ENCODE measurements at regions not wholly inside any gene's neighbourhood (a gene's known extent, or its start where the extent isn't known, plus 50 kb on each side); places are given as distances from the start of the nearest gene placed in this dataset.
A peak's percentile ranks its signal among the peaks of the same experiment; 100 is the strongest.

DNA sequence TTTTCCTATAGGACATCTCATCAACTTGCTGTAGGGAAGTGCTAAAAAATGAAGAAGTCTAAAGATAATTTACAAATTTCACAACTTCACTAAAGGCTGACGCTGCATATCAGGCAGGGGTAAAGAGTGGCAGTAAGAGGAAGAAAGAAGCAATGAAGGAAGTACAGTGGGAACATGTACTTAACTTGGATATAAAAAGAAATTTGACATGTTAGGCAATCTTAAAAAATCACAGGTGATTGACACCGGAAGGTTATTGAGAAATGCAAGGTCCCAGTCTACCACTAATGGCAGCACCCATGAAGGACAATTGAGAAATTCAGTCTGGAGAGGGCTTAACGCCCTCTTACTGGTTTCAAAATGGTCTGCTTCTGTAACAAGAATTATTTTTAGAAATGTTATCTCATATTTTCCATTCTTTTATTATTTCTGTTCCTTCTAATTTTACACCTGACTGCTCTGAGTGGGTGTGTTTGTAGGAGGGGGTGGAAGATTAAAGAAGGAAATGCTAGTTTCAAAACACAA lies 358.1 kb downstream of the KCNJ2 start:
- DNase-seq (no peak), ATAC-seq (peak; percentile 92 to 94)

DNA sequence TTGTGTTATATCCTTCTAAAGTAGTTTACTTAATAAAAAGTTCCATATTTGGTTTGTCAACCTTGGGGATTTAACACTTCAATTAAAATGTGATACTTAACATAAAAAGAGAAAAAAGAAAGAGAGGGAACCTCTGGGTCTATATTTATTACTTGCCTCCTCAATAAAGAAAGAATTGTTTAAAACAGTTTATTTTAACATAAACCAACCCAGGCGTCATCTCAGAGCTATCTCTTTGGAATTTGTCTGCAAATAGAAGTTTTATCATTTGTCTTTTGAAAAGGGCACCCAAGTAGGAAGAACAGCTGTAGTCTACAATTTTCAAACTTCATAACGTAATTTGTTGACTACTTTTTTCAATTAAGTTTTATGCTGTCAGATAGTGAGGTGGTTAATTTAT lies 364.1 kb downstream of the KCNJ2 start:
- intact Hi-C loops (cut with DNase I), result no loop called here
- H3K4me3 ChIP-seq, result no peak overlapping the region
- H3K27me3 ChIP-seq (ENCODE audit: low read depth), result no peaks in the 10 kb centered on the region
- no peaks in the 10 kb centered on the region for H3K36me3 ChIP-seq
- no peaks in the 10 kb centered on the region for H3K9me3 ChIP-seq
- no peak for DNase-seq
- no peaks in the 10 kb centered on the region for H3K4me1 ChIP-seq
- TF ChIP-seq, protein P1, sequence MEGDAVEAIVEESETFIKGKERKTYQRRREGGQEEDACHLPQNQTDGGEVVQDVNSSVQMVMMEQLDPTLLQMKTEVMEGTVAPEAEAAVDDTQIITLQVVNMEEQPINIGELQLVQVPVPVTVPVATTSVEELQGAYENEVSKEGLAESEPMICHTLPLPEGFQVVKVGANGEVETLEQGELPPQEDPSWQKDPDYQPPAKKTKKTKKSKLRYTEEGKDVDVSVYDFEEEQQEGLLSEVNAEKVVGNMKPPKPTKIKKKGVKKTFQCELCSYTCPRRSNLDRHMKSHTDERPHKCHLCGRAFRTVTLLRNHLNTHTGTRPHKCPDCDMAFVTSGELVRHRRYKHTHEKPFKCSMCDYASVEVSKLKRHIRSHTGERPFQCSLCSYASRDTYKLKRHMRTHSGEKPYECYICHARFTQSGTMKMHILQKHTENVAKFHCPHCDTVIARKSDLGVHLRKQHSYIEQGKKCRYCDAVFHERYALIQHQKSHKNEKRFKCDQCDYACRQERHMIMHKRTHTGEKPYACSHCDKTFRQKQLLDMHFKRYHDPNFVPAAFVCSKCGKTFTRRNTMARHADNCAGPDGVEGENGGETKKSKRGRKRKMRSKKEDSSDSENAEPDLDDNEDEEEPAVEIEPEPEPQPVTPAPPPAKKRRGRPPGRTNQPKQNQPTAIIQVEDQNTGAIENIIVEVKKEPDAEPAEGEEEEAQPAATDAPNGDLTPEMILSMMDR (IDR thresholded peaks at IDR 0.05), result no peak
- H3K27ac ChIP-seq, result no peak overlapping the region
- ATAC-seq, result no peak

More for the DNA sequence above, 358.1 kb downstream of the KCNJ2 start:
- Histone ChIP-seq H3K9me3 (no peaks in the 10 kb centered on the region), H3K4me3 (no peak overlapping the region), H3K27me3 (ENCODE audit: low read depth) (no peaks in the 10 kb centered on the region), H3K27ac (no peak overlapping the region), H3K36me3 (no peaks in the 10 kb centered on the region), H3K4me1 (peaks cover 7% of the 10 kb centered on the region)
- TF ChIP-seq, protein P1 (IDR thresholded peaks at IDR 0.05), result no peak
- intact Hi-C loops (cut with DNase I), result no loop called here

DNA sequence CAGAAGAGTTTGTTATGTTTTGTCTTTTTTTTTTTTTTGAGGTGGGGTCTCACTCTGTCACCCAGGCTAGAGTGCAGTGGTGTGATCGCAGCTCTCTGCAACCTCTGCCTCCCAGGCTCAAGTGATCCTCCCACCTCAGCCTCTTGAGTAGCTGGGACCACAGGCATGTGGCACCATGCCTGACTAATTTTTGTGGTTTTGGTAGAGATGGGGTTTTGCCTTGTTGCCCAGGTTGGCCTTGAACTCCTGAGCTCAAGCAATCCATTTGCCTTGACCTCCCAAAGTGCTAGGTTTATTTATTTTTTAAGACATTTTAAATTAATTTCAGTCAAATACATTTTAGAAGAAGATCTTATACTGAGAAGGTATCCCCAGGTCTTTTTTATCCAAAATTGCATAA lies 366.7 kb downstream of the KCNJ2 start:
- no peaks in the 10 kb centered on the region for H3K36me3 ChIP-seq
- DNase-seq, result no peak
- no peak overlapping the region for H3K27ac ChIP-seq
- TF ChIP-seq, protein P1 (IDR thresholded peaks at IDR 0.05), result no peak
- intact Hi-C loops (cut with DNase I), result no loop called here
- H3K27me3 ChIP-seq (ENCODE audit: low read depth), result no peaks in the 10 kb centered on the region
- H3K4me1 ChIP-seq, result no peaks in the 10 kb centered on the region
- ATAC-seq, result no peak
- H3K4me3 ChIP-seq, result no peak overlapping the region
- H3K9me3 ChIP-seq, result no peaks in the 10 kb centered on the region

DNA sequence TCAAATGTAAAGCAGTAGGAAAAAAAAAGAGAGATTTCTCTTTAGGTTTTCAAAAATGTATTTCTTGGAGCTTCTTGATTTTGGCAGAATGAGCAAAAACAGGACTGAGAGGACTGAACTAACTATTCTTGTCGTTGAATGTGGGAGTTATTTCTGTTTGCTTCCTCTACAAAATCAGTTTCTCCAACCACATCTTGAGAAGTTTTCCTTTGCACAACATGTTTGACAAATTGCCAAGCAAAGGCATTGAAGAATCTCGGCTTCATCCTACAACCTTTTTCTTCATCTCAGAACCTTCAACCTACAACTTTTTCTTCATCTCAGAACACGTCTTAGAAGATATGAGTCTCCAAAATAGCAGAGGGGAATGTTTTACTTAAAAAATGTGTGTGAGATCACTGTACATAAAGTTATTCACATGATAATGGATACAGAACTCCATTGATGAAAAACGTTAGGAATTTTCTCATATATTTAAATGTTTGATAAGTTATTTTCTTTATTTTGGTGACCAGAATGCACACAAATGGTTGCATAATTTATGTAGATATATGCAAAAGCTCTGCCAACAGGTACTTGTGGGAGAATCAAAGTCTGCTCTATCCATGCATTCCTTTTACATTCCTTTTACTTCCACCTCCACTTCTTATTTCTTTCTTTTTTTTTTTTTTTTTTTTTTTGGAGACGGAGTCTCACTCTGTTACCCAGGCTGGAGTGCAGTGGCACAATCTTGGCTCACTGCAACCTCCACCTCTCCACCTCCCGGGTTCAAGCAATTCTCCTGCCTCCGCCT lies 370.0 kb downstream of the KCNJ2 start:
- Histone ChIP-seq H3K4me1 (no peaks in the 10 kb centered on the region), H3K27ac (no peak overlapping the region), H3K36me3 (no peaks in the 10 kb centered on the region), H3K4me3 (no peak overlapping the region), H3K27me3 (ENCODE audit: low read depth) (no peaks in the 10 kb centered on the region), H3K9me3 (no peaks in the 10 kb centered on the region)
- intact Hi-C loops (cut with DNase I), result no loop called here
- DNase-seq (no peak), ATAC-seq (no peak)
- TF ChIP-seq, protein P1 (IDR thresholded peaks at IDR 0.05), result no peak

DNA sequence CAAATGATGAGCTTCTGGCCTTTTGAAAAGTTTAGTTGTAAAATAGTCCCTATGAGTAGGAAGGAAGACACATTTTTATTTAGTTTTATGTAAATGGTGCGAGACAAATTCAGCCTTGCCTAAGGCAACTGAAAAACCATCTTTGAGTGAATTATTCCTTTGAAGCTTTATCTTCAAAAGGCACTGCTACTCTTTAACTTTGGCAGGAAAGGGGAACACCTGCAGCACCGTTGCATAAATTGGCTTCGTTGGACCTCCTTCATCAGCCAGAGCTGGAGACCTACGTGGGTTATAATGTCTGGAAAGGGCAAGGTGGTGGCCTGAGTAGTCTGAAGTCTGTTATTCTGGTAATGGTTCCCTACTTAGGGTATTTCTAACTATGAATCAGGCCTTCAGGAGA lies 373.5 kb downstream of the KCNJ2 start:
- no peaks in the 10 kb centered on the region for H3K9me3 ChIP-seq
- intact Hi-C loops (cut with DNase I), result no loop called here
- no peaks in the 10 kb centered on the region for H3K4me1 ChIP-seq
- TF ChIP-seq, protein P1 (IDR thresholded peaks at IDR 0.05), result no peak
- no peak for DNase-seq
- no peaks in the 10 kb centered on the region for H3K27me3 ChIP-seq (ENCODE audit: low read depth)
- no peak overlapping the region for H3K4me3 ChIP-seq
- no peak for ATAC-seq
- H3K27ac ChIP-seq, result no peak overlapping the region
- H3K36me3 ChIP-seq, result no peaks in the 10 kb centered on the region

Measured in lower lobe of right lung (tissue), 2 donors.